ENCODE measurements at regions not wholly inside any gene's neighbourhood (a gene's known extent, or its start where the extent isn't known, plus 50 kb on each side); places are given as distances from the start of the nearest gene placed in this dataset.
A peak's percentile ranks its signal among the peaks of the same experiment; 100 is the strongest.
"Not testable (repeated sequence)": the region's sequence is repeated elsewhere in the genome, so short reads cannot be mapped to it uniquely, and the experiment has no call there.

GRCh38 chr14:45551240-45551820 lies 298.3 kb upstream of the MIS18BP1 start:
- DNase-seq: not testable (repeated sequence)

- no peak for DNase-seq
Measured at GRCh38 chr14:45531022-45531421, 278.0 kb upstream of the MIS18BP1 start.

- peak in 2 of 3 donors; percentile 8 to 9 for DNase-seq
Measured at GRCh38 chr14:45526715-45527549, 273.9 kb upstream of the MIS18BP1 start.

DNA sequence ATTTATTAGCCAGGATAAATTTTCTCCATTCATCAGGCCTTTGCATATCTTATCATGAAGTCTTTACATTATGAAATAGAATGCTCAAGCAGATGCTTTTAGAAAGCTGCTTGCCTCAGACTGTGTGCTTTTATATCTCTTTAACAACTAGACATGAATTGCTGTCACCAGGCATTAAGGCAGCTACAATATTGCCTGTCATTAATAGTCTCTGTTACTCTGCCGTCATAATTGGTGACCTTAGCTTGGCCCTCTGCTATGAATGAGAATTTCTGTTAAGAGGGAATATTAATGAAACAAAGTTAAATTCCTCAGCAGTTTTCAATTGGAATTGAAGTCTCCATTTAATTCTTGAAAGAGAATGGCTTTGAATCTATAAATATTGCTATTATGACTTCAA lies 266.8 kb upstream of the MIS18BP1 start:
- no peak for DNase-seq

DNA sequence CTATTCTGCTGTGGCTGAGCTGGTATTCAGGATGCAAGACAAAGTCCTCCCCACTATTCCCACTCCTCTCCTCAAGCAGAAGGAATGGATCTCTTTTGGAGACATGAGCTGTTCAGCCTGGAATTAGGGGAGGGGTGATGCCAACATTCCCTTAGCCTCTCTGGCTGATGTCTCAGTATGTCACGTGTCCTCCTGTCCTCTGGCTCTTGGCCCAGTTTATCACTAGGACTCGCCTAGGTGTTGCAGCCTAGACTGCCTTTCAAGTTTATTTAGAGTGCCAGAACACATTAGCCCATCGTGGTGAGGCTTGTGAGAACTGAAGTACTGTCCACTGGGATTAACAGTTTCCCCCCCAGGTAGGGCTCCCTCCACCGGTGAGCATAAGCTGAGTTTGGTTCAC lies 239.9 kb upstream of the MIS18BP1 start:
- no peak for DNase-seq

GRCh38 chr14:45491914-45492313 lies 238.9 kb upstream of the MIS18BP1 start:
- DNase-seq: no peak

DNA sequence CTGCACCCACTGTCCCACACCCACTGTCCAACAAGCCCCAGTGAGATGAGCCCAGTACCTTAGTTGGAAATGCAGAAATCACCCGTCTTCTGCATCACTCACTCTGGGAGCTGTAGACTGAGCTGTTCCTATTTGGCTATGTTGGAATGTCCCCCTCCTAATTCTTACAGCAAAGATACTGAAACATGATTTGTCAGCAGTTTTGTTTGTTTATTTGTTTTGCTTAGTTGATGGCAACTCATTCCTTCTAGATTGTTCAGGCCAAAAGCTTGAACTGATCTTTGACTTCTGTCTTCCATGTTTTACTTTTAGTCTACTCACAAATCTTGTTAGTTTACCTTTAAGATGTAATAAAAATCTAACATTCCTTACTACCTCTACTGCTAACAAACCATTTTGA lies 233.6 kb upstream of the MIS18BP1 start:
- DNase-seq: no peak

DNA sequence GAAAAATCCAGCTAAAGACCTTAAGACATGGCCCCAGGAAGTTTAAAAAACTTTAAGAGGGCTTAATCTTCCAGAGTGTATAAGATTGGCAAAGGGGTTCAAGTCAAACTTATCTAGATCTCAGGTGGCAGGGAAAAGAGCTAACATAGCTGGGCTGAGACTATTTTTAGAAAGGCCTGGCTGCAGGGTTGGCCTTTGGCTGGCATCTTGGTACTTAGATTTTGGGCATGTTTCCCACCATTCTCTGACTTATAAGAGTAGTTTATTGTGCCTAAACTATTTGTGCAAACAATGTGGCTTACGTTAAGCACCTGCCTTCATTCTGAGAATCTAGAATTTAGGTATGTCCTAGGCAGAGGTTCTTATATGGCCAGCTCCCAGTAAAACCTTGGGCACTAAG lies 214.0 kb upstream of the MIS18BP1 start:
- no peak for DNase-seq

DNA sequence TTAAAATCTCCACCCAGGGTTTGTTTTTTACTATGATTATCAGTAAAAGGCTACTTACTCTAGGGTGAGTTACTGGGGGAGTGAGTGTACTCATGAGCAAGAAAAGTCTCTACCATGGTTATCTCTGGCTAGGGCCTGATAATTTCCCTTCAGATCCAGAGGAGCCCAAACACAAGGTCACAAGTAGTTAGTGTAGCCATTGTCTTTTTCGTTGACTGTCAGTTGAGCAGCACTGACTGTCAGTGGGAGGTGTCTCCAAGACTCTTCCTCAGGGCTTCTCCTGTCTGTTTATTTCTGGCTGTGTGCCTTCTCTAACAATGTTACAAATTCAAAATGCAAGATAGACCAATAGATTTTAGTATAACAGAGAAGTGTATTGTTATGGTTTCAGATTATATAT lies 181.2 kb upstream of the MIS18BP1 start:
- no peak for DNase-seq

DNA sequence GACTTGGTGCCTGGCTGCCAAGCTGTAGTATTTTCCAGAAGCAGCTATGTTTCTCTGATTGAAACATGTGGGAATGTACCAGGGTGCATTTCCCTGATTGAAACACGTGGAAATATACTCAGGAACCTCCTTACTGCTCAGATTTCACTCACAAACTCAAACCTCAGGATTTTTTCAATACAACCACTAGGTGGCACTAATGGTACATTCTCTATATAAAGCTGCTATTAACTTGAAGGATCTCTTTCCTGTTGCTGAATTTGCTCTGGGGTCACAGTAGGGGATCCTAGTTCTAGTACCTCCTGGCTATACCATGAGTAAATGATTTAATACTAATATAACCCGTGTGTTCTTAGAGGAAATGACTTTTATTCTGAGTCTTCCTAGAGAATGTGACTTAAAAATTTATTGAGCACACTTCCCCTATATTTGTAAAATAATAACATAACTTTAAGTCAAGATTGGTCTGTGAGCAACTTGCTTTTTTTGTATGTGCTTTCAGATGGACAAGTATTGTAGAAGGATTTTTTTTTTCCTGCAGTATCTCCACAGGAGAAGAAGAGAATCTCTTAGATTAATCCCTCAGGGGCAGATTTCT lies 173.8 kb upstream of the MIS18BP1 start:
- DNase-seq: peak; percentile 22 to 56 (median 37)

DNA sequence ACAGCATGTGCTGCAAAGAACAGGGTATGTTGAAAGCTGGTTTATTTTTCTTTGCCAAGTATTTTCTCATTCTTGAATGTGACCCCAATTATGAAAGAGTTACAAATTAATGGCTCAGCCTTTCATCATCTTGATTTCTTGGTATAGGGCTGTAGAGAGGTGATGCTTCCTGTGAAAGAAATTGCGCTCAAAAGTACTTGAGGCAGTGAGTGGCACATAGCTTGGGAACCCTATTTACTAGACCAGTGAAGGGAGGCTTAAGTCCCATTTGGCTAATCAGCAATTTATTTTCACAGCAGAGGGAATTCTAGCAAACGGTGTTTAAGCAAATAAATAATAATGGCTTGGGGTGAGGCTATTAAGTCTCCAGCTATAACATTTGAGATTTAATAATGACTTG lies 153.9 kb upstream of the MIS18BP1 start:
- no peak for DNase-seq

GRCh38 chr14:45400950-45401640 lies 148.1 kb upstream of the MIS18BP1 start:
- DNase-seq: no peak

- no peak for DNase-seq
Measured at GRCh38 chr14:45400509-45400908, 147.5 kb upstream of the MIS18BP1 start.

DNA sequence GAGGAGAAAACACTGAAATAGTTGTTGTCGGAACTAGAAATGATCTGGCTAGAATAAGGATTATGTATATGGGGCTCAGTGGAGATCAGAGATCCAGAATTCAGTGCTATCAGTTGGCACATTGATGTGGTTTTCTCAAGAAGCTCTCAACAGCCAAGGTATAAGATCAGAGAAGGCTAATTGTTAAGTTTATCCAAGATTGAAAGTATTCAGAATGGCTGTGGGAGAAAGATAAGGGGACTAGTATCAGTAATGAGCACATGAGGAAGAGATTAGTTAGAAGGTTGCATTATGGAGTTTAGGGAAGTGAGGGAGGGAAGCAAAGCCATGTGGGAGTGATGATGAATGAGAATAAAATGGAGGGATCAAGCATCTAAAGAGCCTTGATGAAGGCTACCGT lies 128.1 kb upstream of the MIS18BP1 start:
- DNase-seq: no peak

GRCh38 chr14:45377166-45377565 lies 124.2 kb upstream of the MIS18BP1 start:
- DNase-seq: no peak

GRCh38 chr14:45373877-45374276 lies 120.9 kb upstream of the MIS18BP1 start:
- DNase-seq: no peak

DNA sequence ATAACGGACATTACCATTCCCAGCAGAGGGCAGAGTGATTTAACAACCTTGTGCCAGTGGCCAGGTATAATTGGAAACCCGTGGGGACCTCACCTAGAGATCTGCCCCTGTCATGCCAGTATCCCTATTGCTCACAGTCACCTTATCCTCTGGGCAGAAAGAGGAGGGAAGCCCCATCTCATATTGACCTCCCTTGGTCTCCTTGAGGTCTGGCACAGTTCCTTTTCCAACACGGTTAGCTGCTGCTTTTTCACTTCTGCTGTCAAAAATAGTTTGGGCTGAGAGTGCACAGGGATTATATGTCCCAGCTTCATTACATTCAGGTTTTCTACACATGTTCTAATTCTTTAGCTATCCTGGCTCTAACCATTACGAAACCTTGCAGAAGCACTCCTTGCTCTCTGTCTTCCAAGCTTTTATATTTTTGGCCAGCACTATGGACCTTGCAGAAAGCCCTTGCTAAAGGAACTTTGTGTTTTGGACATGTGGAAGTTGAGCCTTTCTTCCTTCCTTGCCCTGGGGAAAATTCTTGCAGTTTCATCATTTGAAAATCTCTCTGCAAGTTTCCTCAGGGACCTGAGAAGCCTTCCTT lies 111.7 kb upstream of the MIS18BP1 start:
- no peak for DNase-seq

GRCh38 chr14:45362505-45362904 lies 109.5 kb upstream of the MIS18BP1 start:
- no peak for DNase-seq

DNA sequence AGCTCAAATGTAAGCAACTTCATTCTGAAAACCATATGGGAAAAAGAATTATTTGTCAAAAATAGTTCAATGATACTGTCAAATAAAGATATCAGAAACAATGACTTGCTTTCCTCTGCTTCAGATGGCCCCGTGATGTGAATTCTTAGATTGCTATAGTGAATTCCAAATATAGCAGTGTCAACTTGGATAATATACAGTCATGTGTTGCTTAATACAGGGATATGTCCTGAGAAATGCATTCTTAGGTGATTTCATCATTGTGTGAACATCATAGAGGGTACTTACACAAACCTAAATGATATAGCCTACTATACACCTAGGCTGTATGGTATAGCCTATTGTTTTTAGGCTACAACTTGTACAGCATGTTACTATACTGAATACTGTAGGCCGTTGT lies 108.7 kb upstream of the MIS18BP1 start:
- DNase-seq: no peak

DNA sequence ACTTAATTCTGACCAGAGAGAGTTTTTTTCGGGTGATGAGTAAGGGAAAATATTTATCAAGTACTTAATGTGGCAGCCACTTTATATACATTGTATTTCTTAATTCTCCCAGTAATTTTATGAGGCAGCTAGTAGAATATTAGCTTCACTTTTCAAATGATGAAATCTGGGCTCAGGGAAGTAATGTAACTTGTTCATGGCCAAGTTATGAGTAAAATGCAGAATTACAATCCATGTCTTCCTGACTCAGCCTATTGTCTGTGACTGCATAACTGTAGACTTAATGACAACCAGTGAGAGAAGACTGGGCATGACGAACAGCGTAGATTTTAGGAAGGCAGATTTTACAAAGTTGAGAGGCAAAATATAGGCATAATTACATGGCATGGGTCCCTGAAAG lies 106.7 kb upstream of the MIS18BP1 start:
- no peak for DNase-seq

- DNase-seq: no peak
Measured at GRCh38 chr14:45332360-45332988, 79.5 kb upstream of the MIS18BP1 start.

GRCh38 chr14:45308745-45309397 lies 55.9 kb upstream of the MIS18BP1 start:
- no peak for DNase-seq

All from suppressor macrophage treated with lipopolysaccharide for 1 hour (primary cell).